GM18519 (cell line): ENCODE measurements at regions not wholly inside any gene's neighbourhood (a gene's known extent, or its start where the extent isn't known, plus 50 kb on each side); places are given as distances from the start of the nearest gene placed in this dataset.
A peak's percentile ranks its signal among the peaks of the same experiment; 100 is the strongest.

Experiments used
- ATAC-seq: cut with Tn5 transposase; IDR thresholded peaks from one replicate; pipeline ENCODE4 v1.9.1; 2021; ENCODE audit warnings: mild to moderate bottlenecking, moderate library complexity; ENCODE audit not compliant: unreplicated experiment, low FRiP score

DNA sequence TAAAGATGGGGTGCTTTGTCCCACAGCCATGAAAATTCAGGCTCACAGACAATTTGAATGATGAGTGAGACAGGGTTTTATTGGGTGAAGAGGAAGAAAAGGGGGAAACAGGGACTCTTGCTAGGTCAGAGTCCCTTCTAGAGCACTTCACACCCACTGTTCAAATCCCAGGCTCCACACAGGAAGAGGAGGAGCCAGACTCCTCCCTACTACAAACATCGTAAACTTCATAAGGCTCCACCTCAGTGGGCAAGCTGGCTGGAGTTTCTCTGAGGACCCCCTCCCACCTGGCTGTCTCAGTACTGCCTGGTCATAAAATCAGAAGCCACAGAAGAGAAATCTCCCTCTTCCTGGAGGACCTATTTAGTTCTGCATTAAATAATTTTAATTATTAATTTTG is 80.3 kb upstream of the KCNMB2 start:
- no peak for ATAC-seq

DNA sequence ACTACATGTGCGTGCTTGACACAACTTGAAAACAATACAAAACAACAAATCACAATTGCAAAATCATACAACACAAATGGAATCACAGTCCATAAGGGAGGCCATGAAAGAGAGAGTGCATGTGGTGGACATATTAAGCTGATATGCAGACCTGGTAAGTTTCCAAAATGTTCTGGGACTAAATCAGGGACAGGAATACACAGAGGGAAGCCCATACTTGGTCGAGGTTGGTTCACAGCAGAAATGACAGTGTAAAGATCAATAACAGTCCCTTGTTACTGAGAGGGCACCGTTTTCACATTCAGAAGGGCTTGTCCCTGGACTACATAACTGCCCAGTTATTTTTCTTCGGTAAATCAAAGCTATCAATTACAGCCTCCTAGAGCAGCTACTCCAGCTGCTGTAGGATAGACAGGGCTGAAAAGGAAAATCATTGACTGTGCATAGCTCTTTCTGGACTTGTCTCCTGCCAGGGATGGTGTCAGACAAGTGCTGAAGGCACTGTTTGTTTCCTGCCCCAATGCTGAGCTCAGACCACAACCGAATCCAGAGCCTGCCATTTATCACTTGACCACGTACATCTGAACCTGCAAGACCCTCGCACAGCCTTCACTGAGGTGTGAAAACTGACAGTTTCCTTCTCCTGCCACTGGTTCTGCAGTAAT is 79.5 kb upstream of the KCNMB2 start:
- ATAC-seq, result no peak

GRCh38 chr3:178457511-178457910 is 78.7 kb upstream of the KCNMB2 start:
- no peak for ATAC-seq

- no peak for ATAC-seq
These were observed 77.8 kb upstream of the KCNMB2 start for GRCh38 chr3:178458313-178459037.

GRCh38 chr3:178459038-178459410 is 77.2 kb upstream of the KCNMB2 start:
- ATAC-seq, result no peak

DNA sequence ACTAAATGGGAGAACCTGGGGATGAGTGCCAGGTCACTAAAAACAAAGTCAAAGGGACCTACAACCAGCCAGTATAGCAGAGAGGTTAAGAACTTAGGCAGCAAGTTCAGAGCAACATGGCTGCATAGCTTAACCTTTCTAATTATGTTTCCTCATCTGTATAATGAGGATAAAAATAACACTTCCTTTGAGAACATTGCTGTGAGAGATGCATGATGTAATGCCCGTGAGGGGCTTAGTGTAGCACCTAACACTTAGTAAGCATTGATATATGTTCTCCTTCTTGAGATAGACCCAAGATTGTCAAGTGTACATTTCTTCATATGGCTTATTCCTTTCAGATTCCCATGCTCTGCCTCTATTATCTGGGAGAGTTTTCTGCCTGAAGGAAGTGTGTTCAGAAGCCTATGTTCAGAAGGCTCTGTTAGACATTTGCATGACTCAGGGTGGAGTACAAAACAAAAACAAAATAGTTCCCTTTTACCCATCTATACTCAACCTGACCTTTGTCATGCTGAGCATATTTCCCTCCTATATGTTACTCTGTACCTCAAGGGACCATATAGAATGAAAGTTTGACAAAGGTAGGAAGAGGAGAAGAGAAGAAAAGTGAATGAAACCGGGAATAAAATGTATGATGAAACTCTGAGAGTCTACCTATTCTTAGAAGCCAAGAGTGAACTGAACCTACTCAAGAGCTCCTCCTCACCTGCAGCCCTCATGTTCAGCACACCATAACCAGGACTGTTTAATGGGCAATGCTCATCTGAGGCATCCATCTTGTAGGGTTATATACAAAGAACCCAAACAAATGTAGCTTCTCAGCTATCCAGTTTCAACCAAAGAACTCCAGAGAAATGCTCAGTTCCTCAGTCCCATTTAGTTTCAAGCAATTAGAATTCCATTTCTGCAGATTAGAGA is 70.7 kb upstream of the KCNMB2 start:
- peak; percentile 62 for ATAC-seq

DNA sequence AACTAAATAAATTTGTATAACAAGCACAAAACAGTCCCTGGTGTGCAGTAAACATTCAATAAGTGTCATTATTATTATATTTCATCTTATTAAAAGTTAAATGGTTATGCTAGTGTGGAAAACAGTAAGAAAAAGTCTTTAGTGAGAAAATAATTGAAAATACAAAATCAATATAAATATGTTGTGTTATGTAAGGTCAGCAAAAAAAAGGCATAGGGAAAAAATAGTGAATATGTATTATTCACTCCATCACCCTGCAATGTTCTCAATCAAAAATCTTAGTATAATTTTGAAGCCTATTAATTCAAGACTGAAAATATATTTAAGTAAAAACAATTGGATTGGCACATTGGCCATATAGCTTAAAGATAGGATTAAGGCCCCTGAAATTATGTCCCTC is 63.3 kb upstream of the KCNMB2 start:
- no peak for ATAC-seq

GRCh38 chr3:178474526-178474925 is 61.7 kb upstream of the KCNMB2 start:
- no peak for ATAC-seq

DNA sequence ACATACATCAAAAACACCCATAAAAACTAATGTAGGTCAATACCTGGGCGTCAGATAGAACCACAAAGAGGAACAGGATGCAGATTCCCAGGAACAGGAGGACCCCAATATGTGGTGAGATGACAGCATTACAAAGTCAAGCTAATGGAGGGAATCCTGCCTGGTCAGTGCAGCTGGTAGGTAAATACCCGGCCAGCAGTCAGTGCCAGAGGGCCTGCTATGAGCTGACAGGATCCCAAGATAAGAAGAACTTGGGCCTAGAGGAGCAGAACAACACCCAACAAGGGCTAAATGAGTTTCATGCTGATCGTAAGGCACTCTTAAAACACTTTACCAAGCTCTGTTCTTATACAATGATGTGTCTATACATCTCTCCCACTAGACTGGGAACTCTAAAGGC is 61.2 kb upstream of the KCNMB2 start:
- ATAC-seq, result no peak

- no peak for ATAC-seq
These were observed 59.4 kb upstream of the KCNMB2 start for GRCh38 chr3:178476886-178477285.

- no peak for ATAC-seq
These were observed 56.8 kb upstream of the KCNMB2 start for GRCh38 chr3:178479446-178479845.

- ATAC-seq, result no peak
These were observed 56.4 kb upstream of the KCNMB2 start for GRCh38 chr3:178479860-178480259.

- ATAC-seq, result no peak
These were observed 56.0 kb upstream of the KCNMB2 start for GRCh38 chr3:178480274-178480673.

DNA sequence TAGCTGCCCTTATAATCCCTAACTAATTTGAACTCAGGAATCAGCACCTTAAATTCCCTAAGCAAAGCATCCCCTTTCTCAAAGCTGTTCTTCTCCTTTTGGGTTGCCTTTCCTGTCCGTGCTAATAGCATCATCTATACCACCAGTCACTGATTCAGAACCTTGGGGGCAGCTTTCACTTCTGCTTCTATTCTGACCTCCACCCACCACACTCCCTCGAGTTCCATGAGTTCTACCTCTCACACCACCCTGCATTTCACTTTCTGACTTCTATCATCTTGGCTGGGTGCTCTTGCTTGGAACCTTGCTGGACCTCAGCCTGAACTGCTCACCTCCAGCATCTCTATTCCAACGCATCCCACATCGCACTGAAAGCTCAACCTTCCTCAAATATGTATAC is 55.4 kb upstream of the KCNMB2 start:
- ATAC-seq, result peak; percentile 99

GRCh38 chr3:178482981-178483380 is 53.3 kb upstream of the KCNMB2 start:
- ATAC-seq, result no peak

DNA sequence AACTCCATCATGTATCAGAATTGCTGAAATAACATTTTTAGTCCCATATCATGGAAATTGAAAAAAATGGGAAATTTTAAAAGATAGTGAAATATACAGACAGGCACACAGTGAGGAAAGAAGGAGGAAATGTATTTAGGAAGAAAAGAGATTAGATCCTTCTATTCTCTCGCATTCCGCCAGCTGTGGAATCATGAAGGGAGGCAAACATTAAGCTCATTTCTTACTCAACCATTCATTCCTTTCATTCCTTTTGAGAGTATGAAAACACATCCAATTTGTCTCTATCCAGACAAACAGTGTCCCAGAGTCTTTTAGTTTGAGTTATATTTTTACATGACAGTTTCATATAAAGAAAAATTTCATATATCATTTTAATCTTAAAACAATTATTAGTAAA is 52.5 kb upstream of the KCNMB2 start:
- ATAC-seq, result no peak

- no peak for ATAC-seq
These were observed 50.5 kb upstream of the KCNMB2 start for GRCh38 chr3:178485756-178486155.
